ENCODE measurements at regions not wholly inside any gene's neighbourhood (a gene's known extent, or its start where the extent isn't known, plus 50 kb on each side); places are given as distances from the start of the nearest gene placed in this dataset.

DNA sequence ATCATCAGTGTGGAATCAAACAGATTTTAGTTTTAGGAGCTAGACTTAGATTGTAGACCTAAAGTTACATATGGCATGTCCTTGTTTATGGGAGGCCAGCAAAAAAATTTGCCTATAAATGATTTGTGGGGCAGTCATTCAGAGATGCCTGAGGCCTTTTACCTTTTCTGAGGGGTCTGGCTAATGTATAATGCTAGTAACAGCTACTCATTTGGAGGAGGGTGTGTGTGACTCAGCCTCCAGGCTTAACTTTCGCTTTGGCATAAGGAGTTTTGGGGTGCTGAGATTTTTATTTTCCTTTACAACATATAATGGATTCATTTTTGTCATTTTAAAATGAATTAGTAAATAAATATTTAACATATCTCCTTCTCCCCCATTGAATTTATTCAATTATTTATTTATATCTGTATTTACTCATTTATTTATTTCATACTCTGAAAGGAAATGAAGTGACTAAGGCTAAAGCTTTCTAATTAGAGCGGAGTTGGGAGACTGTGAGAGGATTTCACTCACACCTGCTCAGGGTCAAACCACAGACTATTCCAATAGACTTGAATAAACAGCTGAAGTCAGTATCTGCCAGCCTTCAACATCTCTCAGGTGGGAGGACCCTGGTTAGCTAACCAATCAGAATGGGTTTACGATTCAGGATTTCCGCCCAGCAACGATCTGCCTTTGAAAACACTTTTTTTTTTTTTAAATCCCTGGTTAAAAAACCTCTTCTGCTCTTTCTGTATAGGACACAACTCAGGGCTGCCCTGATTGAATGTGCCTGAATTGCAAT is 487.5 kb upstream of the SGCD start:
- H3K4me3 ChIP-seq (ENCODE audit: low read depth, low read length), result no peak overlapping the region
- TF ChIP-seq, protein P1, sequence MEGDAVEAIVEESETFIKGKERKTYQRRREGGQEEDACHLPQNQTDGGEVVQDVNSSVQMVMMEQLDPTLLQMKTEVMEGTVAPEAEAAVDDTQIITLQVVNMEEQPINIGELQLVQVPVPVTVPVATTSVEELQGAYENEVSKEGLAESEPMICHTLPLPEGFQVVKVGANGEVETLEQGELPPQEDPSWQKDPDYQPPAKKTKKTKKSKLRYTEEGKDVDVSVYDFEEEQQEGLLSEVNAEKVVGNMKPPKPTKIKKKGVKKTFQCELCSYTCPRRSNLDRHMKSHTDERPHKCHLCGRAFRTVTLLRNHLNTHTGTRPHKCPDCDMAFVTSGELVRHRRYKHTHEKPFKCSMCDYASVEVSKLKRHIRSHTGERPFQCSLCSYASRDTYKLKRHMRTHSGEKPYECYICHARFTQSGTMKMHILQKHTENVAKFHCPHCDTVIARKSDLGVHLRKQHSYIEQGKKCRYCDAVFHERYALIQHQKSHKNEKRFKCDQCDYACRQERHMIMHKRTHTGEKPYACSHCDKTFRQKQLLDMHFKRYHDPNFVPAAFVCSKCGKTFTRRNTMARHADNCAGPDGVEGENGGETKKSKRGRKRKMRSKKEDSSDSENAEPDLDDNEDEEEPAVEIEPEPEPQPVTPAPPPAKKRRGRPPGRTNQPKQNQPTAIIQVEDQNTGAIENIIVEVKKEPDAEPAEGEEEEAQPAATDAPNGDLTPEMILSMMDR (IDR thresholded peaks at IDR 0.05; ENCODE audit: borderline replicate concordance, insufficient read depth, low read depth, low read length), result no peak

DNA sequence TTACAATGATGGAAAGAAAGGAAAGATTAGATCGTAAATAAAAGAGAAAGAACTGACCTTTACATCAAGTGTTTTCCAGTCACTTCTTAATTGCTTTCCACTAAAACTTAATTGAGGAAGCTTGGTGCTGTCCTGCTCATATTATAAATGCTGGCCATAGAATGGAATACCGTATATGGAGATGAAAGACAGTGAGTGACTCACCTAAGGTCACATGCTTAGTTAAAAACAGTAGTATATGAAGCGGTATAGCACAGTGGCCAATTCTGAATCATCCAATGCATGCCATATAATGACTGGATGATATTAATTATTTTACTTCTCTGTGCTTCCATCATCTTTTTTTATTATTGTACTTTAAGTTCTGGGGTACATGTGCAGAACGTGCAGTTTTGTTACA is 482.4 kb upstream of the SGCD start:
- TF ChIP-seq, protein P1 (IDR thresholded peaks at IDR 0.05; ENCODE audit: borderline replicate concordance, insufficient read depth, low read depth, low read length), result no peak
- H3K4me3 ChIP-seq (ENCODE audit: low read depth, low read length), result no peak overlapping the region

DNA sequence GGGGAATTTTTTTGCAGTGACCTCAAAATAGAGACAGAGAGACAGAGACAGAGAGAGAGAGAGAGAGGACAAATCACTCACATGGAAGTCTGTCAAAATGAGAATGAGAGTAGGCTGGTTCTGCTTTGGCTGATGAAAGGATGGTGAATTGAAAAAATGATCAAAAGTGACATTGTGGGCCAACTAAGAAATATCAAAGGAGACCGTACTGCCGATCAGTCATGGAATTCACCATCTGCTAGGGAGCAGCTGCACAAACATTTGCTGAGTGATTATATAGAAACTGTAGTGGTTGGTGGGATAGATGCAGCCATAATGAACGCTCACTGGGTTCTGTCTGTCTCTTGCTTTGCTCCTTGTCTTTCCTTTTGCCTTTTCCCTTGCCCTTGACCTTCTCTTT is 476.6 kb upstream of the SGCD start:
- TF ChIP-seq, protein P1 (IDR thresholded peaks at IDR 0.05; ENCODE audit: borderline replicate concordance, insufficient read depth, low read depth, low read length), result no peak
- no peak overlapping the region for H3K4me3 ChIP-seq (ENCODE audit: low read depth, low read length)

DNA sequence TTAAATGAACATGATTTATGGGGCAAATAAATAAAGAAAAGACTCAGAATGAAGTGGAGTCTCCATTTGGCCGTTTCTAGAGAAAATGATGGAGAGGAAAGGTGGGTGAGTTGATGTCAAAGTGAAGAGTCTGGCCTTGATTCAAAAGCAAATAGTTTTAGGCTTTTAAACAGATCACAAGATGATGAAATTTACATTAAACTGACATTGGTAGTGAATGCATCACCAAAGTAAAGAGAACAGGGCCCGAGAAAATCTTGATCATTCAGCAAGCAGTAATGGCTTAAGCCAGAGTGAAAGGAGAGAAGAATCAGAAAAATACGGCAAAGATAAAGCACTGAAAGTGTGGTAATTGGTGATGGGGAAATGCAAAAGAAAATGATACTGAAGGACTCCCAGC is 460.0 kb upstream of the SGCD start:
- no peak overlapping the region for H3K4me3 ChIP-seq (ENCODE audit: low read depth, low read length)
- TF ChIP-seq, protein P1 (IDR thresholded peaks at IDR 0.05; ENCODE audit: borderline replicate concordance, insufficient read depth, low read depth, low read length), result no peak

DNA sequence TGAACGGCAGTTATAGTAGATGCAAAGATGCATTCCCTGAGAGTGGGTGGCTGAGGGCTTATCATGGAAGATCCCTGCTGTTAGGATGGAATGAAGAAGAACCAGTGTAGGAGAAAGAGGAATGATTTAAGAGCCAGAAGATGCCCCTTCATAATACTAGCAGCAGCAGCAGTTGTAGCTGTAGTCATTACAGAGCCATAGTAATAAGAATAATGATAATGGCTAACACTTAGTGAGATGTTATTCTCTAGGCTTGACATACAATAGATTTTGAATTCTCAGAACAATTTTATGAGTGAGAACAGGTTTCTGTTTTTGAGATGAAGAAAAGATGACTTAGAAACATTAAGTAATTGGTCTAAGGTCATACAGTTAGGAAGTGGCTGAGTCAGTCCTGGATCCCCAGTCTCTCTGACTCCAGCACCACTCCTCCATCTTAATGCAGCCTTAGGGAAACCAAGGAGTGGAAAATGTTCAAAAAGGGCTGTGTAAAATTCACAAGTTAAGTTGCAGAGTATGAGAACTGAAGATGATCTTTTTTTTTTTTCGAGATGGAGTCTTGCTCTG is 459.4 kb upstream of the SGCD start:
- TF ChIP-seq, protein P1 (IDR thresholded peaks at IDR 0.05; ENCODE audit: borderline replicate concordance, insufficient read depth, low read depth, low read length), result no peak
- no peak overlapping the region for H3K4me3 ChIP-seq (ENCODE audit: low read depth, low read length)

DNA sequence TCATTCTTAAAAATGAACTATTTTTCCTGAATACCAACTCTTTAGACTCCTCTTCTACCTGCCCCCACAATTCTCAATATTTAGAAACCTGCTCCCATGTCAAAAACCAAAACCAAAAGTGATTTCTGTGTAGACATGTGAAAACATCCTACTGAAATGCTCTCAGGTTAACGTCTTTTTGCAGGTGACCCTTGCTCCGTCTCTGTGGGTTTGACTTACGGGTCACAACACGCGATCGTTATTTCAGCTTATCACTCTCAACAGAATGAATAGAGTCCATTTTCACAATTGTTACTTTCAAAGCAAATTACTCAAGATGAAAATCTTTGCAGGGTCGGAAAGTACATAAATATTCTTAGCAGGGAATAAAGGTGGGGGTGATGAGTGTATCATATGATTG is 456.3 kb upstream of the SGCD start:
- TF ChIP-seq, protein P1 (IDR thresholded peaks at IDR 0.05; ENCODE audit: borderline replicate concordance, insufficient read depth, low read depth, low read length), result no peak
- no peak overlapping the region for H3K4me3 ChIP-seq (ENCODE audit: low read depth, low read length)

DNA sequence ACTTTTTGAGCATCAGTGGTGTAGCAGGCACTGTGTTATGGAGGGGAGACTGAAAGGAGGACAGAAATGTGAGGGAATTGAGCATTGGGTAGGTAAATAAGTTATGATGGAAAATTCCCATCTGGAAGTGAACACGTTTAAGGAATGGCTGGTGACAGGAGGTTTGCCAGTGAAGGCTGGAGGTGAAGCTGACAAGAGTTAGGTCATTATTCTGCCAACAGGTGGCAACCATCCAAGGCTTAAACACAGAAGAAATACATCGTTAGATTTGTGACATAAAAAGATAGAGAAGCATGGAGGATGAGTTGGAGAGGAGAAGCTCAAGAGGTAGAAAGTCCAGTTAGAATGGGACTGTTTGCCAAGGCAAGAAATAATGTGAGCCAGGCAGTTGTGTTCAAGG is 455.3 kb upstream of the SGCD start:
- H3K4me3 ChIP-seq (ENCODE audit: low read depth, low read length), result no peak overlapping the region
- TF ChIP-seq, protein P1 (IDR thresholded peaks at IDR 0.05; ENCODE audit: borderline replicate concordance, insufficient read depth, low read depth, low read length), result no peak

Measured in GM12875 (cell line).